MCF 10A (cell line): ENCODE measurements at regions not wholly inside any gene's neighbourhood (a gene's known extent, or its start where the extent isn't known, plus 50 kb on each side); places are given as distances from the start of the nearest gene placed in this dataset.
"Not testable (repeated sequence)": the region's sequence is repeated elsewhere in the genome, so short reads cannot be mapped to it uniquely, and the experiment has no call there.

Experiments
- BruUV-seq: library from RNA; stranded (reverse); fragments of 400-500 nt; replicated peaks from 2 replicates; lab custom pipeline; 2021; lab: Mats Ljungman, UMichigan
- CTCF ChIA-PET: fragments of 300-600 bp; sonication (Branson Sonifier 250); formaldehyde crosslinking; extraction: SDS; loops from one replicate; lab custom pipeline; 2021; ENCODE audit warnings: antibody characterized with exemption, inconsistent platforms; lab: Yijun Ruan, JAX
- POLR2A ChIA-PET: fragments of 300-600, 350-650 bp; sonication (Branson Sonifier 250); formaldehyde crosslinking; extraction: SDS; loops from one replicate; lab custom pipeline; 2020; ENCODE audit warnings: antibody characterized with exemption, inconsistent platforms; lab: Yijun Ruan, JAX
- DNase-seq: peaks from one replicate; pipeline ENCODE4 v3.0.0-alpha.2; 2018; ENCODE audit not compliant: unreplicated experiment
- H3K27ac Mint-ChIP-seq: one replicate; pipeline ENCODE4 v1.8.0; 2022; ENCODE audit warnings: mild to moderate bottlenecking, low read depth, mixed read lengths; ENCODE audit not compliant: unreplicated experiment
- H3K27me3 Mint-ChIP-seq: one replicate; pipeline ENCODE4 v1.8.0; 2022; ENCODE audit warnings: mixed read lengths; ENCODE audit not compliant: insufficient read depth, unreplicated experiment
- H3K36me3 Mint-ChIP-seq: one replicate; pipeline ENCODE4 v1.8.0; 2022; ENCODE audit warnings: mild to moderate bottlenecking, moderate library complexity, mixed read lengths; ENCODE audit not compliant: insufficient read depth, unreplicated experiment
- H3K4me1 Mint-ChIP-seq: one replicate; pipeline ENCODE4 v1.8.0; 2022; ENCODE audit warnings: mixed read lengths; ENCODE audit not compliant: insufficient read depth, unreplicated experiment
- H3K4me3 Mint-ChIP-seq: one replicate; pipeline ENCODE4 v1.8.0; 2022; ENCODE audit warnings: mild to moderate bottlenecking, moderate library complexity, mixed read lengths; ENCODE audit not compliant: unreplicated experiment
- H3K9me3 Mint-ChIP-seq: one replicate; pipeline ENCODE4 v1.8.0; 2022; ENCODE audit warnings: mixed read lengths; ENCODE audit not compliant: unreplicated experiment
- intact Hi-C: fragments of 100-400 bp; cut with micrococcal nuclease; formaldehyde crosslinking; loops from 2 replicates; pipeline ENCODE4 v1.14.1; 2022

GRCh38 chr21:9978371-9978770, 543.0 kb upstream of the TPTE start:
- H3K4me3 Mint-ChIP-seq, DNase-seq, POLR2A ChIA-PET, H3K27me3 Mint-ChIP-seq, H3K36me3 Mint-ChIP-seq, CTCF ChIA-PET, BruUV-seq, H3K27ac Mint-ChIP-seq, H3K4me1 Mint-ChIP-seq, intact Hi-C loops: not testable (repeated sequence)
- H3K9me3 Mint-ChIP-seq = peaks cover 44% of the 10 kb centered on the region

GRCh38 chr21:9997507-9997906, 523.9 kb upstream of the TPTE start:
- BruUV-seq, H3K4me3 Mint-ChIP-seq, H3K4me1 Mint-ChIP-seq, CTCF ChIA-PET, H3K27me3 Mint-ChIP-seq, POLR2A ChIA-PET, H3K27ac Mint-ChIP-seq, H3K36me3 Mint-ChIP-seq, intact Hi-C loops, DNase-seq: not testable (repeated sequence)
- peaks cover 15% of the 10 kb centered on the region for H3K9me3 Mint-ChIP-seq

GRCh38 chr21:10002762-10003313, 518.5 kb upstream of the TPTE start:
- intact Hi-C loops, H3K27me3 Mint-ChIP-seq, CTCF ChIA-PET, H3K4me3 Mint-ChIP-seq, H3K36me3 Mint-ChIP-seq, H3K4me1 Mint-ChIP-seq, BruUV-seq, DNase-seq, POLR2A ChIA-PET, H3K27ac Mint-ChIP-seq, H3K9me3 Mint-ChIP-seq: not testable (repeated sequence)

- POLR2A ChIA-PET, H3K4me3 Mint-ChIP-seq, DNase-seq: not testable (repeated sequence)
Observed at GRCh38 chr21:10005791-10006190, 515.6 kb upstream of the TPTE start.

GRCh38 chr21:10016991-10017390, 504.4 kb upstream of the TPTE start:
- intact Hi-C loops, H3K4me3 Mint-ChIP-seq, CTCF ChIA-PET, H3K4me1 Mint-ChIP-seq, H3K36me3 Mint-ChIP-seq, H3K27ac Mint-ChIP-seq, H3K27me3 Mint-ChIP-seq, BruUV-seq, POLR2A ChIA-PET, DNase-seq: not testable (repeated sequence)
- H3K9me3 Mint-ChIP-seq = peaks cover 20% of the 10 kb centered on the region

More at GRCh38 chr21:10005791-10006190, 515.6 kb upstream of the TPTE start:
- CTCF ChIA-PET, H3K9me3 Mint-ChIP-seq, H3K36me3 Mint-ChIP-seq, H3K4me1 Mint-ChIP-seq, intact Hi-C loops, BruUV-seq, H3K27ac Mint-ChIP-seq, H3K27me3 Mint-ChIP-seq: not testable (repeated sequence)

DNA sequence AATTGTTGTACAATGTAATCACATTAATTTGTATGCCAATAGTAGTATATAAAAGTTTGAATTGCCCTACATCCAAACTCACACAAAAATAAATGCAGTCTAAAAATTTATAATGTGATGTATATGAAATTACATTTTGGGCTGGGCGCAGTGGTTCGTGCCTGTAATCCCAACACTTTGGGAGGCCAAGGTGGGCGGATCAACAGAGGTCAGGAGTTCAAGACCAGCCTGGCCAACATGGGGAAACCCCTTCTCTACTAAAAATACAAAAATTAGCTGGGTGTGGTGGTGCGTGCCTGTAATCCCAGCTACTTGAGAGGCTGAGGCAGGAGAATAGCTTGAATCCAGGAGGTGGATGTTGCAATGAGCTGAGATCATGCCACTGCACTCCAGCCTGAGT, 503.6 kb upstream of the TPTE start:
- not testable (repeated sequence) for H3K4me1 Mint-ChIP-seq

GRCh38 chr21:10021462-10021861, 499.9 kb upstream of the TPTE start:
- BruUV-seq, H3K27me3 Mint-ChIP-seq, POLR2A ChIA-PET, CTCF ChIA-PET, H3K36me3 Mint-ChIP-seq, H3K27ac Mint-ChIP-seq, DNase-seq, H3K4me3 Mint-ChIP-seq, intact Hi-C loops, H3K4me1 Mint-ChIP-seq: not testable (repeated sequence)
- peaks cover 21% of the 10 kb centered on the region for H3K9me3 Mint-ChIP-seq

More for the DNA sequence above, 503.6 kb upstream of the TPTE start:
- H3K27me3 Mint-ChIP-seq, H3K4me3 Mint-ChIP-seq, BruUV-seq, H3K36me3 Mint-ChIP-seq, CTCF ChIA-PET, intact Hi-C loops, DNase-seq, H3K27ac Mint-ChIP-seq, POLR2A ChIA-PET: not testable (repeated sequence)
- H3K9me3 Mint-ChIP-seq = peaks cover 14% of the 10 kb centered on the region

- H3K27ac Mint-ChIP-seq, DNase-seq, CTCF ChIA-PET, H3K4me3 Mint-ChIP-seq, intact Hi-C loops, H3K27me3 Mint-ChIP-seq, H3K36me3 Mint-ChIP-seq, POLR2A ChIA-PET, H3K4me1 Mint-ChIP-seq, H3K9me3 Mint-ChIP-seq, BruUV-seq: not testable (repeated sequence)
Observed at GRCh38 chr21:10022745-10023144, 498.6 kb upstream of the TPTE start.
